ENCODE measurements at regions not wholly inside any gene's neighbourhood (a gene's known extent, or its start where the extent isn't known, plus 50 kb on each side); places are given as distances from the start of the nearest gene placed in this dataset.

GRCh38 chr2:129062146-129062912 is 743.7 kb upstream of the HS6ST1 start:
- TF ChIP-seq CTCF (IDR thresholded peaks at IDR 0.05; ENCODE audit: insufficient read depth in 1 of 2, low read depth in 1 of 2, low read length in 1 of 2, severe bottlenecking in 1 of 2, unreplicated experiment in 1 of 2), result no peak
- CTCF ChIA-PET, result no interaction called here
- H3K4me3 ChIP-seq (ENCODE audit: low read depth, low read length), result no peak overlapping the region
- no peaks in the 10 kb centered on the region for H3K9me3 ChIP-seq
- Mint-ChIP-seq H3K4me1 (ENCODE audit: low read depth, unreplicated experiment) (no peaks in the 10 kb centered on the region), H3K9me3 (ENCODE audit: unreplicated experiment) (no peaks in the 10 kb centered on the region), H3K27ac (ENCODE audit: unreplicated experiment) (no peak overlapping the region), H3K27me3 (ENCODE audit: insufficient read depth, unreplicated experiment) (no peaks in the 10 kb centered on the region), H3K4me3 (ENCODE audit: unreplicated experiment) (no peak overlapping the region), H3K36me3 (ENCODE audit: insufficient read depth, unreplicated experiment) (no peaks in the 10 kb centered on the region)
- no peaks in the 10 kb centered on the region for H3K36me3 ChIP-seq (ENCODE audit: control insufficient read depth, insufficient read depth, low read length)
- intact Hi-C loops (cut with micrococcal nuclease; ENCODE audit: unreplicated experiment), result no loop called here
- no TSS peak for BruUV-seq (replicated peaks)
- no peaks in the 10 kb centered on the region for H3K4me1 ChIP-seq
- POLR2A ChIA-PET, result no interaction called here
- no peak for DNase-seq
- H3K27me3 ChIP-seq (replicated peaks; ENCODE audit: control insufficient read depth, insufficient read depth, low read length), result no peaks in the 10 kb centered on the region

GRCh38 chr2:129067070-129067469 is 748.4 kb upstream of the HS6ST1 start:
- intact Hi-C loops (cut with micrococcal nuclease; ENCODE audit: unreplicated experiment), result no loop called here
- BruUV-seq (replicated peaks), result no TSS peak

GRCh38 chr2:129067953-129068352 is 749.3 kb upstream of the HS6ST1 start:
- no peaks in the 10 kb centered on the region for H3K27me3 ChIP-seq (replicated peaks; ENCODE audit: control insufficient read depth, insufficient read depth, low read length)
- DNase-seq, result no peak
- ChIA-PET POLR2A (no interaction called here), CTCF (no interaction called here)
- Mint-ChIP-seq H3K27ac (ENCODE audit: unreplicated experiment) (no peak overlapping the region), H3K4me1 (ENCODE audit: low read depth, unreplicated experiment) (no peaks in the 10 kb centered on the region), H3K4me3 (ENCODE audit: unreplicated experiment) (no peak overlapping the region), H3K27me3 (ENCODE audit: insufficient read depth, unreplicated experiment) (no peaks in the 10 kb centered on the region), H3K36me3 (ENCODE audit: insufficient read depth, unreplicated experiment) (no peaks in the 10 kb centered on the region), H3K9me3 (ENCODE audit: unreplicated experiment) (no peaks in the 10 kb centered on the region)
- H3K36me3 ChIP-seq (ENCODE audit: control insufficient read depth, insufficient read depth, low read length), result no peaks in the 10 kb centered on the region
- no peak for TF ChIP-seq CTCF (IDR thresholded peaks at IDR 0.05; ENCODE audit: insufficient read depth in 1 of 2, low read depth in 1 of 2, low read length in 1 of 2, severe bottlenecking in 1 of 2, unreplicated experiment in 1 of 2)
- H3K4me3 ChIP-seq (ENCODE audit: low read depth, low read length), result no peak overlapping the region
- intact Hi-C loops (cut with micrococcal nuclease; ENCODE audit: unreplicated experiment), result no loop called here
- no TSS peak for BruUV-seq (replicated peaks)
- H3K9me3 ChIP-seq, result no peaks in the 10 kb centered on the region
- no peaks in the 10 kb centered on the region for H3K4me1 ChIP-seq

More at GRCh38 chr2:129067070-129067469, 748.4 kb upstream of the HS6ST1 start:
- Mint-ChIP-seq H3K4me1 (ENCODE audit: low read depth, unreplicated experiment) (no peaks in the 10 kb centered on the region), H3K9me3 (ENCODE audit: unreplicated experiment) (no peaks in the 10 kb centered on the region), H3K27me3 (ENCODE audit: insufficient read depth, unreplicated experiment) (no peaks in the 10 kb centered on the region), H3K36me3 (ENCODE audit: insufficient read depth, unreplicated experiment) (no peaks in the 10 kb centered on the region), H3K27ac (ENCODE audit: unreplicated experiment) (no peak overlapping the region), H3K4me3 (ENCODE audit: unreplicated experiment) (no peak overlapping the region)
- no peak for DNase-seq
- H3K9me3 ChIP-seq, result no peaks in the 10 kb centered on the region
- ChIA-PET CTCF (no interaction called here), POLR2A (no interaction called here)
- no peaks in the 10 kb centered on the region for H3K4me1 ChIP-seq
- no peaks in the 10 kb centered on the region for H3K27me3 ChIP-seq (replicated peaks; ENCODE audit: control insufficient read depth, insufficient read depth, low read length)
- no peak overlapping the region for H3K4me3 ChIP-seq (ENCODE audit: low read depth, low read length)
- TF ChIP-seq CTCF (IDR thresholded peaks at IDR 0.05; ENCODE audit: insufficient read depth in 1 of 2, low read depth in 1 of 2, low read length in 1 of 2, severe bottlenecking in 1 of 2, unreplicated experiment in 1 of 2), result no peak
- H3K36me3 ChIP-seq (ENCODE audit: control insufficient read depth, insufficient read depth, low read length), result no peaks in the 10 kb centered on the region

All from Caco-2 (cell line).